KMS-11 (cell line): ENCODE measurements at regions not wholly inside any gene's neighbourhood (a gene's known extent, or its start where the extent isn't known, plus 50 kb on each side); places are given as distances from the start of the nearest gene placed in this dataset.

Experiments
- H2AFZ ChIP-seq: fragments of 200-600 bp; sonication (generic); 2 replicates; pipeline ENCODE4 v1.6.1; 2016; ENCODE audit warnings: antibody characterized with exemption, mixed run types, low read depth
- H3K27ac ChIP-seq: fragments of 200-600 bp; sonication (generic); 2 replicates; pipeline ENCODE4 v1.6.1; 2016; ENCODE audit warnings: mild to moderate bottlenecking, mixed run types
- H3K27me3 ChIP-seq: fragments of 200-600 bp; sonication (generic); 2 replicates; pipeline ENCODE4 v1.6.1; 2017; ENCODE audit warnings: mild to moderate bottlenecking, low read depth, mixed run types, moderate library complexity; ENCODE audit not compliant: insufficient read depth
- H3K36me3 ChIP-seq: fragments of 200-600 bp; sonication (generic); 2 replicates; pipeline ENCODE4 v1.6.1; 2017; ENCODE audit warnings: mild to moderate bottlenecking, mixed run types; ENCODE audit not compliant: insufficient read depth
- H3K4me1 ChIP-seq: fragments of 200-600 bp; sonication (generic); 2 replicates; pipeline ENCODE4 v1.6.1; 2016; ENCODE audit warnings: mild to moderate bottlenecking, low read depth, mixed run types; ENCODE audit not compliant: poor library complexity, severe bottlenecking
- H3K4me2 ChIP-seq: fragments of 200-600 bp; sonication (generic); 2 replicates; pipeline ENCODE4 v1.7.0; 2016; ENCODE audit warnings: mild to moderate bottlenecking, mixed run types
- H3K4me3 ChIP-seq: fragments of 200-600 bp; sonication (generic); IDR thresholded peaks from 2 replicates; pipeline ENCODE4 v1.6.1; 2017; ENCODE audit warnings: low read depth, low read length, mixed read lengths; ENCODE audit not compliant: insufficient read depth
- H3K79me2 ChIP-seq: fragments of 200-600 bp; sonication (generic); 2 replicates; pipeline ENCODE4 v1.6.1; 2016; ENCODE audit warnings: low read depth, mixed run types; ENCODE audit not compliant: insufficient read depth
- H3K9ac ChIP-seq: fragments of 200-600 bp; sonication (generic); 2 replicates; pipeline ENCODE4 v1.6.1; 2016; ENCODE audit warnings: mild to moderate bottlenecking, mixed run types
- H4K20me1 ChIP-seq: fragments of 200-600 bp; sonication (generic); 2 replicates; pipeline ENCODE4 v1.6.1; 2016; ENCODE audit warnings: mild to moderate bottlenecking, mixed run types; ENCODE audit not compliant: insufficient read depth
- TF ChIP-seq, protein P1 (sequence below): fragments of 200-600 bp; sonication (generic); conservative IDR thresholded peaks from 2 replicates; pipeline ENCODE4 v1.6.1; 2017; ENCODE audit warnings: low read depth, mild to moderate bottlenecking, antibody characterized with exemption, low read length, moderate library complexity, mixed read lengths

GRCh38 chr12:48279601-48280000 lies 71.1 kb downstream of the ZNF641 start:
- TF ChIP-seq, protein P1, sequence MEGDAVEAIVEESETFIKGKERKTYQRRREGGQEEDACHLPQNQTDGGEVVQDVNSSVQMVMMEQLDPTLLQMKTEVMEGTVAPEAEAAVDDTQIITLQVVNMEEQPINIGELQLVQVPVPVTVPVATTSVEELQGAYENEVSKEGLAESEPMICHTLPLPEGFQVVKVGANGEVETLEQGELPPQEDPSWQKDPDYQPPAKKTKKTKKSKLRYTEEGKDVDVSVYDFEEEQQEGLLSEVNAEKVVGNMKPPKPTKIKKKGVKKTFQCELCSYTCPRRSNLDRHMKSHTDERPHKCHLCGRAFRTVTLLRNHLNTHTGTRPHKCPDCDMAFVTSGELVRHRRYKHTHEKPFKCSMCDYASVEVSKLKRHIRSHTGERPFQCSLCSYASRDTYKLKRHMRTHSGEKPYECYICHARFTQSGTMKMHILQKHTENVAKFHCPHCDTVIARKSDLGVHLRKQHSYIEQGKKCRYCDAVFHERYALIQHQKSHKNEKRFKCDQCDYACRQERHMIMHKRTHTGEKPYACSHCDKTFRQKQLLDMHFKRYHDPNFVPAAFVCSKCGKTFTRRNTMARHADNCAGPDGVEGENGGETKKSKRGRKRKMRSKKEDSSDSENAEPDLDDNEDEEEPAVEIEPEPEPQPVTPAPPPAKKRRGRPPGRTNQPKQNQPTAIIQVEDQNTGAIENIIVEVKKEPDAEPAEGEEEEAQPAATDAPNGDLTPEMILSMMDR, result no peak
- Histone ChIP-seq H3K27me3 (no peaks in the 10 kb centered on the region), H4K20me1 (no peaks in the 10 kb centered on the region), H3K4me2 (no peak overlapping the region), H3K4me3 (no peak overlapping the region), H2AFZ (no peak overlapping the region), H3K36me3 (no peaks in the 10 kb centered on the region), H3K9ac (no peak overlapping the region), H3K4me1 (peaks cover 3% of the 10 kb centered on the region), H3K27ac (no peak overlapping the region), H3K79me2 (no peaks in the 10 kb centered on the region)

DNA sequence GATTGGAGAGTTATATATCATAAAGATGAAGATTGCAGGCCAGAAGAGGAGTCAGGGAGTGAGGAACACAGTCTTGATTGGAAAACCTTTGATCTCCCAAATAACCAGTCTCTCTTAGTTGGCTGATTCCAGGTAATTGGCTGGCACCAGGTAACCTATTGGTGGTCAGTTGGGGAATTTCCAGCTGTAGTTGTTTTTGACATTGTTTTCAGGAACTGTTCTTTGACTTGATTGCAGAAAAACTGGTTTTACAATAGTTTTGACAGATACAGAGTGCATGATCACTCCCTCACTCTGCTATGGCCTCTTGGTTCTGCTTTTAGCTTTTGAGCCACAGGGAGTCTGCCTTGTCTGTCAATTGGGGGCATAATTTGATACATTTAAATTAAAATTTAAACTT lies 71.6 kb downstream of the ZNF641 start:
- Histone ChIP-seq H3K27ac (no peak overlapping the region), H3K79me2 (no peaks in the 10 kb centered on the region), H4K20me1 (no peaks in the 10 kb centered on the region), H3K36me3 (no peaks in the 10 kb centered on the region), H2AFZ (no peak overlapping the region), H3K9ac (no peak overlapping the region), H3K27me3 (no peaks in the 10 kb centered on the region), H3K4me3 (no peak overlapping the region), H3K4me2 (no peak overlapping the region), H3K4me1 (peaks cover 3% of the 10 kb centered on the region)
- TF ChIP-seq, protein P1, result no peak

GRCh38 chr12:48276621-48277020 lies 73.5 kb upstream of the OR10AD1 start:
- no peaks in the 10 kb centered on the region for H3K79me2 ChIP-seq
- H3K36me3 ChIP-seq, result no peaks in the 10 kb centered on the region
- H3K4me1 ChIP-seq, result peaks cover 3% of the 10 kb centered on the region
- TF ChIP-seq, protein P1, result no peak
- no peak overlapping the region for H3K4me3 ChIP-seq
- no peak overlapping the region for H3K27ac ChIP-seq
- no peak overlapping the region for H3K4me2 ChIP-seq
- H3K9ac ChIP-seq, result no peak overlapping the region
- no peak overlapping the region for H2AFZ ChIP-seq
- H3K27me3 ChIP-seq, result no peaks in the 10 kb centered on the region
- no peaks in the 10 kb centered on the region for H4K20me1 ChIP-seq

DNA sequence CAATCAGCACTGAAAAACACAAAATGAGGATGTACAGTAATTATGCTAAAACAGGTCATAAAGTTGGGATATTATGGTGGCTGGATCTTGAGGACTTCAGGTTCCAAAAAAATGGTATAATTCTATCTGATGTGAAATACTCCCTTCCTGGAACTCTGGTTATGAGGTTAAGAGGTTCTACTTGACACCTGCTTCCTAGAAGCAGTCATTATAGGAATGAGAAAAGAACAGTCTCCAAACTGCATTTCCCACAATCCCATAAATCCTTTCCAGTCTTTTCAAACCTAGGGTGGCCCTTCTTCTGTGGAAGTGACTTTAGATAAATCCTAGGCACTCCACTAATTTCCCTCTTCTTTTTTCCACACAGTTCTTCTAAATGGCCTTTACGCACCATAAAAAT lies 63.7 kb upstream of the OR10AD1 start:
- Histone ChIP-seq H3K4me1 (no peaks in the 10 kb centered on the region), H3K27me3 (no peaks in the 10 kb centered on the region), H3K36me3 (no peaks in the 10 kb centered on the region; the same call in 1 of the 2 replicates), H3K79me2 (no peaks in the 10 kb centered on the region), H4K20me1 (no peaks in the 10 kb centered on the region), H2AFZ (no peak overlapping the region), H3K4me2 (no peak overlapping the region), H3K27ac (no peak overlapping the region), H3K4me3 (no peak overlapping the region), H3K9ac (no peak overlapping the region)
- TF ChIP-seq, protein P1, result no peak
